ENCODE measurements at regions not wholly inside any gene's neighbourhood (a gene's known extent, or its start where the extent isn't known, plus 50 kb on each side); places are given as distances from the start of the nearest gene placed in this dataset.

- ChIA-PET POLR2A (no interaction called here), CTCF (no interaction called here)
- H3K4me3 ChIP-seq (ENCODE audit: low read depth, low read length), result no peak overlapping the region
- TF ChIP-seq CTCF (IDR thresholded peaks at IDR 0.05; ENCODE audit: insufficient read depth, low read length, missing control alignments), result no peak
- DNase-seq (ENCODE audit: low read depth, low spot score), result no peak
Observed at GRCh38 chr7:11294965-11295364, 321.3 kb downstream of the PHF14 start.

- no peak overlapping the region for H3K4me3 ChIP-seq (ENCODE audit: low read depth, low read length)
- no peak for DNase-seq (ENCODE audit: low read depth, low spot score)
- TF ChIP-seq CTCF (IDR thresholded peaks at IDR 0.05; ENCODE audit: insufficient read depth, low read length, missing control alignments), result no peak
- CTCF ChIA-PET, result no interaction called here
- POLR2A ChIA-PET, result no interaction called here
Observed at GRCh38 chr7:11297126-11297625, 323.5 kb downstream of the PHF14 start.

GRCh38 chr7:11297764-11298163, 324.1 kb downstream of the PHF14 start:
- POLR2A ChIA-PET, result no interaction called here
- no peak for TF ChIP-seq CTCF (IDR thresholded peaks at IDR 0.05; ENCODE audit: insufficient read depth, low read length, missing control alignments)
- DNase-seq (ENCODE audit: low read depth, low spot score), result no peak
- CTCF ChIA-PET, result no interaction called here
- no peak overlapping the region for H3K4me3 ChIP-seq (ENCODE audit: low read depth, low read length)

- no peak for DNase-seq (ENCODE audit: low read depth, low spot score)
- no peak overlapping the region for H3K4me3 ChIP-seq (ENCODE audit: low read depth, low read length)
- TF ChIP-seq CTCF (IDR thresholded peaks at IDR 0.05; ENCODE audit: insufficient read depth, low read length, missing control alignments), result no peak
- ChIA-PET CTCF (no interaction called here), POLR2A (no interaction called here)
Observed at GRCh38 chr7:11298220-11298619, 324.5 kb downstream of the PHF14 start.

GRCh38 chr7:11300241-11300640, 326.6 kb downstream of the PHF14 start:
- DNase-seq (ENCODE audit: low read depth, low spot score), result no peak
- ChIA-PET CTCF (no interaction called here), POLR2A (no interaction called here)
- TF ChIP-seq CTCF (IDR thresholded peaks at IDR 0.05; ENCODE audit: insufficient read depth, low read length, missing control alignments), result no peak
- no peak overlapping the region for H3K4me3 ChIP-seq (ENCODE audit: low read depth, low read length)

- TF ChIP-seq CTCF (IDR thresholded peaks at IDR 0.05; ENCODE audit: insufficient read depth, low read length, missing control alignments), result no peak
- ChIA-PET CTCF (no interaction called here), POLR2A (no interaction called here)
- no peak for DNase-seq (ENCODE audit: low read depth, low spot score)
- no peak overlapping the region for H3K4me3 ChIP-seq (ENCODE audit: low read depth, low read length)
Observed at GRCh38 chr7:11302121-11302520, 328.4 kb downstream of the PHF14 start.

All from AG04449 (cell line).